ENCODE measurements at regions not wholly inside any gene's neighbourhood (a gene's known extent, or its start where the extent isn't known, plus 50 kb on each side); places are given as distances from the start of the nearest gene placed in this dataset.

DNA sequence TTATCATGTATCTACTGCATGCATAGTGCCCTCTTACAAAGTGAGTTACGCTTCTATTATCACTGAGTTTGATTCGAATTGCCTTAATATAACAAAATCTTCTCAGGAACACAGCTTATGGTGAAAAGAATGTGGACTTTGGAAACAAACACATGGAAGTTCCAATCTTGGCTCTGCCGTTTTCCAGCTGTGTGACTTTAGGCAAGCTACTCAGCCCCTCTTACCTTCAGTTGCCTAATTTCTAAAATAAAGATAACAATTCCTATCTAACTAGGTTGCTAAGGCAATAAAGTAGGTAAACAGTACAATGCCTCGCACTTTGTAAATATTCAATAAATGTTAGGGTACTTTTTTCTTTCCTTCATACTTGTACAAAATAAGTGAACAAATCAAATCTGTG lies 104.0 kb upstream of the GRIA3 start:
- intact Hi-C loops (cut with DNase I; ENCODE audit: low total_unique reads): no loop called here
- no peak for DNase-seq
- no peaks in the 10 kb centered on the region for H3K4me1 ChIP-seq
- TF ChIP-seq POLR2AphosphoS5 (IDR thresholded peaks at IDR 0.05): no peak
- TF ChIP-seq POLR2A (IDR thresholded peaks at IDR 0.05): no peak
- TF ChIP-seq, protein P1, sequence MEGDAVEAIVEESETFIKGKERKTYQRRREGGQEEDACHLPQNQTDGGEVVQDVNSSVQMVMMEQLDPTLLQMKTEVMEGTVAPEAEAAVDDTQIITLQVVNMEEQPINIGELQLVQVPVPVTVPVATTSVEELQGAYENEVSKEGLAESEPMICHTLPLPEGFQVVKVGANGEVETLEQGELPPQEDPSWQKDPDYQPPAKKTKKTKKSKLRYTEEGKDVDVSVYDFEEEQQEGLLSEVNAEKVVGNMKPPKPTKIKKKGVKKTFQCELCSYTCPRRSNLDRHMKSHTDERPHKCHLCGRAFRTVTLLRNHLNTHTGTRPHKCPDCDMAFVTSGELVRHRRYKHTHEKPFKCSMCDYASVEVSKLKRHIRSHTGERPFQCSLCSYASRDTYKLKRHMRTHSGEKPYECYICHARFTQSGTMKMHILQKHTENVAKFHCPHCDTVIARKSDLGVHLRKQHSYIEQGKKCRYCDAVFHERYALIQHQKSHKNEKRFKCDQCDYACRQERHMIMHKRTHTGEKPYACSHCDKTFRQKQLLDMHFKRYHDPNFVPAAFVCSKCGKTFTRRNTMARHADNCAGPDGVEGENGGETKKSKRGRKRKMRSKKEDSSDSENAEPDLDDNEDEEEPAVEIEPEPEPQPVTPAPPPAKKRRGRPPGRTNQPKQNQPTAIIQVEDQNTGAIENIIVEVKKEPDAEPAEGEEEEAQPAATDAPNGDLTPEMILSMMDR (IDR thresholded peaks at IDR 0.05): no peak
- TF ChIP-seq EP300 (IDR thresholded peaks at IDR 0.05): no peak
- no peak overlapping the region for H3K27ac ChIP-seq
- H3K9me3 ChIP-seq: peaks cover 0 to 2% (median 0%) of the 10 kb centered on the region in 4 donors
- no peaks in the 10 kb centered on the region for H3K27me3 ChIP-seq
- no peaks in the 10 kb centered on the region for H3K36me3 ChIP-seq
- 32 to 57% (median 51%) methylated on average over 4 of the region's 4 CpGs for WGBS, 5 donors
- H3K4me3 ChIP-seq: no peak overlapping the region

DNA sequence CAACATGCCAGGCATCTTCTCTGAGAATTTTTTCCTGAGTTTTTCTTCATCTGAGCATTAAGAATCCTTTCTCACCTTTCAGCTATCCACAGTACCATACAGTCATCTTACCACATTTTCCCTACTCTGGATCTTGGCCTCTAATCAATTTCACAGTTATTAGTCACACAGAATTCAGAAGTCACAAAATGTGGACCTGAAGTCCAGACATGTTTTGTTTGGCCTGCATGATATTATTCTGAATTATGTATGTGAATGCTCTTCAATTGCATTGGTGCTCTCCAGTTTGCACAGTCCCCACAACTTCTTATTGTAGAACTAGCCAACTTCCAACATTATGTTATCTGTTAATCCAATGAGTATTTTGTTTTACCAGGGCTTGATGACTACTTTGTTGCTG lies 102.3 kb upstream of the GRIA3 start:
- DNase-seq: no peak
- Histone ChIP-seq H3K27me3 (no peaks in the 10 kb centered on the region), H3K9me3 (peaks cover 0 to 7% (median 0%) of the 10 kb centered on the region in 4 donors), H3K4me3 (no peak overlapping the region), H3K4me1 (no peaks in the 10 kb centered on the region), H3K27ac (no peak overlapping the region), H3K36me3 (no peaks in the 10 kb centered on the region)
- TF ChIP-seq, protein P1 (IDR thresholded peaks at IDR 0.05): no peak
- no peak for TF ChIP-seq EP300 (IDR thresholded peaks at IDR 0.05)
- TF ChIP-seq POLR2A (IDR thresholded peaks at IDR 0.05): no peak
- TF ChIP-seq POLR2AphosphoS5 (IDR thresholded peaks at IDR 0.05): no peak
- intact Hi-C loops (cut with DNase I; ENCODE audit: low total_unique reads): no loop called here

DNA sequence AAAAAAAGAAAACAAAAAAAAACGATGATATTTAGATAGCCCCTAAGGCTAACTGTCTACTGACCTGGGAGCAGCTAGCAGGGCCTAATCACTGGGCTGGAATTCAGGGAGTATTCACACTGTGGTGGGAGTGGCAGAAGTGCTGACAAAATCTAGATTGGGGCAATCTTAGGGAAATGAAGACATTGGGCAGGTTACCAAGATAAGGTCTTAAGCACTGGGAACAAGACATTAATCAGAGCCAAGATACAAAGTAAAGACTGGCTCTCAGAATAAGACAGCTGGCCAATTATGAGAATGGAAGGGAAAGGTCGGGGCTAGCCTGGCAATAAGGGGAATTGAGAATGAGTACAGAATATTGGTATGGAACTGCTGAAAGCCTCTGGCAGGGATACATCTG lies 100.2 kb upstream of the GRIA3 start:
- peaks cover 0 to 7% (median 0%) of the 10 kb centered on the region in 4 donors for H3K9me3 ChIP-seq

DNA sequence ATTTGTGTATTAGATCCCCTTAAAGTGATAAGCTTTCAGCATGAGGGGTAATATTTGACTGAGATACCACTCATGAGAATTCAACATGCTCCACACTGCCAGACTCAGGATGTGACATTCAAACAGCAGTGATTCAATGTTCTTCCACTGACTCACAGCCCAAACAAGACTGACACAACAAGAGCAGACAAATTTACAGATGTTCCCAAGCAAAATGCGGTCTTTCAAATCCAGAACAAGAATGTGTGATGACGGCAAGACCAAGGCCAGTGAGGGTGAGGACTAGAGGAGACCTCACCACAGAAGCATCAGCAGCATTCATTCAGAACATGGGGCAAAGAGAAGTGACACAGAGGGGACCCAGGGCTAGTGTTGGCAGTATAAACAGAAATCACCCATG lies 99.3 kb upstream of the GRIA3 start:
- no peak overlapping the region for H3K27ac ChIP-seq
- 67 to 93% (median 85%) methylated on average over 1 to 2 of the region's 2 CpGs for WGBS, 5 donors
- no peaks in the 10 kb centered on the region for H3K4me1 ChIP-seq
- TF ChIP-seq POLR2A (IDR thresholded peaks at IDR 0.05): no peak
- TF ChIP-seq, protein P1 (IDR thresholded peaks at IDR 0.05): no peak
- no peak for TF ChIP-seq EP300 (IDR thresholded peaks at IDR 0.05)
- no peak for TF ChIP-seq POLR2AphosphoS5 (IDR thresholded peaks at IDR 0.05)
- H3K4me3 ChIP-seq: no peak overlapping the region
- no peak for DNase-seq
- intact Hi-C loops (cut with DNase I; ENCODE audit: low total_unique reads): no loop called here
- H3K27me3 ChIP-seq: no peaks in the 10 kb centered on the region
- H3K9me3 ChIP-seq: peaks cover 0 to 7% (median 0%) of the 10 kb centered on the region in 4 donors
- H3K36me3 ChIP-seq: no peaks in the 10 kb centered on the region

More for the DNA sequence above, 100.2 kb upstream of the GRIA3 start:
- DNase-seq: no peak
- H3K27me3 ChIP-seq: no peaks in the 10 kb centered on the region
- H3K4me3 ChIP-seq: no peak overlapping the region
- H3K36me3 ChIP-seq: no peaks in the 10 kb centered on the region
- no peaks in the 10 kb centered on the region for H3K4me1 ChIP-seq
- intact Hi-C loops (cut with DNase I; ENCODE audit: low total_unique reads): no loop called here
- TF ChIP-seq POLR2AphosphoS5 (IDR thresholded peaks at IDR 0.05) (no peak), EP300 (IDR thresholded peaks at IDR 0.05) (no peak), POLR2A (IDR thresholded peaks at IDR 0.05) (no peak)
- TF ChIP-seq, protein P1 (IDR thresholded peaks at IDR 0.05): no peak
- no peak overlapping the region for H3K27ac ChIP-seq
- WGBS, 5 donors: 22 to 37% (median 32%) methylated on average over 2 of the region's 2 CpGs
